Upper lobe of left lung (tissue), 4 donors: ENCODE measurements at regions not wholly inside any gene's neighbourhood (a gene's known extent, or its start where the extent isn't known, plus 50 kb on each side); places are given as distances from the start of the nearest gene placed in this dataset.

Experiments
- EP300 ChIP-seq, 4 donors: sonication (generic); formaldehyde crosslinking; IDR thresholded peaks; one replicate each; pipeline ENCODE4 v1.5.1; 2017; ENCODE audit warnings: antibody characterized with exemption in 4 of 4, control low read depth in 2 of 4
- POLR2A ChIP-seq, 4 donors: fragments of 450-650 bp; IDR thresholded peaks; one replicate each; pipeline ENCODE4 v1.5.1; 2016 to 2017; ENCODE audit warnings: antibody characterized with exemption in 4 of 4, mild to moderate bottlenecking in 2 of 4
- TF ChIP-seq, protein P1 (sequence below), 6 experiments: fragments of 450-650 bp in 4 of 6; fragments of 200-600 bp in 2 of 6; sonication (generic) in 2 of 6; IDR thresholded peaks; one replicate each; pipeline ENCODE4 v1.5.1; 2016 to 2019; ENCODE audit warnings: antibody characterized with exemption in 6 of 6

DNA sequence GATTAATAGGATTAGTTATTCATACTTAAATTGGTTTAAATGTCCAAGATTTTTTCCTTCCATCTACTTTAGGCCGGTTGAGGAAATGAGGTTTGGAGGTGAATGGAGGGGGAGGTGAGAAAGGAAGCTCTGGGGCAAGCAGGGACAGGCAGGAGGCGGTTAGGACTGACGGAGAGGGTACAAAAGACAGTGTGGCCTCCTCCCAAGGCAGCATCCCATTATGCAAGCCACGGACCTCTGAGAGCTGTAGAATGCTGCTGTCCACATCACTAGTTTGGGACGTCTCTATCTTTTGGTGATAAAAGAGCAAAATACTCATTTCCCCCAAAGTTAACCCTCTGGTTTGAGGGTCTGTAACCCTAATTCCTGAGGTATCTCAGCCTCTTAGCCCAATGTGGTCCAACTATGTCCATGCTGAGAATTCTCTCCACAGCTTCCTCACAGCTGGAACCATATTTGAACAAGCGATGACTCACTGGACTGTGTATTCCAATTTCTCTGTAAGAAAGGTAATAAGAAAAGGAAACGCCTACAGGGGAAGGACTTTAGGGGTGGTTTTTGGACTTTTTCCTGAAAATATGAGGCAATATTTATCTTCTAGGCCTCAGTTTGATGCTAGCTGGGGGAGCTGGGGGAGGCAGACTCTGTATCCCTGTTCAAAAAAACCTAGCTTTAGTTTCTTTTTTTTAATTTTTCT lies 172.2 kb downstream of the TFAP2B start:
- TF ChIP-seq, protein P1, sequence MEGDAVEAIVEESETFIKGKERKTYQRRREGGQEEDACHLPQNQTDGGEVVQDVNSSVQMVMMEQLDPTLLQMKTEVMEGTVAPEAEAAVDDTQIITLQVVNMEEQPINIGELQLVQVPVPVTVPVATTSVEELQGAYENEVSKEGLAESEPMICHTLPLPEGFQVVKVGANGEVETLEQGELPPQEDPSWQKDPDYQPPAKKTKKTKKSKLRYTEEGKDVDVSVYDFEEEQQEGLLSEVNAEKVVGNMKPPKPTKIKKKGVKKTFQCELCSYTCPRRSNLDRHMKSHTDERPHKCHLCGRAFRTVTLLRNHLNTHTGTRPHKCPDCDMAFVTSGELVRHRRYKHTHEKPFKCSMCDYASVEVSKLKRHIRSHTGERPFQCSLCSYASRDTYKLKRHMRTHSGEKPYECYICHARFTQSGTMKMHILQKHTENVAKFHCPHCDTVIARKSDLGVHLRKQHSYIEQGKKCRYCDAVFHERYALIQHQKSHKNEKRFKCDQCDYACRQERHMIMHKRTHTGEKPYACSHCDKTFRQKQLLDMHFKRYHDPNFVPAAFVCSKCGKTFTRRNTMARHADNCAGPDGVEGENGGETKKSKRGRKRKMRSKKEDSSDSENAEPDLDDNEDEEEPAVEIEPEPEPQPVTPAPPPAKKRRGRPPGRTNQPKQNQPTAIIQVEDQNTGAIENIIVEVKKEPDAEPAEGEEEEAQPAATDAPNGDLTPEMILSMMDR (IDR thresholded peaks at IDR 0.05): no peak
- TF ChIP-seq EP300 (IDR thresholded peaks at IDR 0.05): no peak
- no peak for TF ChIP-seq POLR2A (IDR thresholded peaks at IDR 0.05)
